ENCODE measurements at regions not wholly inside any gene's neighbourhood (a gene's known extent, or its start where the extent isn't known, plus 50 kb on each side); places are given as distances from the start of the nearest gene placed in this dataset.

DNA sequence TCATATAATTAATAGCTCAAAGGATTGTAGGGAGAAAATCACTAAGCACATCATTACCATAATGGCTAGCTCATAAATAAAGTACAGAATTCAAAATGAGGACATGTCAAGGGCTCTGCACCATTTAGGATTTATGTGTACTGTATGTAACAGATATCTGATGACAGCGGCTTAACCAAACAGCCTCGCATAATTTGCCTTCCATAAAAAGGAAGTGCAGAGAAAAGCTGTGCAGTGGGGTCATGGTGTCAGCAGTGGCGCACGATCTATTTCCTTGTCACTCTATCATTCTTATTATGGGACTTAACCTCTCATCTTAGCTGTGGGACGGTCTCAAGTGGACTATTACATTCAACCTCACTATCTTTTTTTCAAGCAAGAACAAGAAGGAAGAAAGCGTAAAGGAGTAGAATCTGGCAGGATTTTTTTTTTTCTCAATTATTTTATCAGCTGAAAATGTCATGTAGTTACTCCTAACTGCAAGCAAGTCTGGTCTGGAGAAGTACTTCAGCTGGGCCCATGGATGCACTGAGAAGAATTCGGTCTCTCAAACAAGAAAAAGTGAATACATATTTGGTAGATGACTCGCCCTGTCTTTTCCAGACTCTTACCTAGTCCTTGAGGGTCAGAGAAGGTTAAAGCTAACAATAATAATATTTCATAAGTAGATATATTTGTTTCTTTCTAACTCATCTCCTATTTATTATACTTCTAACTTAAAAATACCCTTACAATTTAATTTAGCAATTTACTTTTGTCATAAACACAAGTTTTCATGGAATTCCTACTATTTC, 94.6 kb downstream of the COX18 start:
- TF ChIP-seq, protein P1, sequence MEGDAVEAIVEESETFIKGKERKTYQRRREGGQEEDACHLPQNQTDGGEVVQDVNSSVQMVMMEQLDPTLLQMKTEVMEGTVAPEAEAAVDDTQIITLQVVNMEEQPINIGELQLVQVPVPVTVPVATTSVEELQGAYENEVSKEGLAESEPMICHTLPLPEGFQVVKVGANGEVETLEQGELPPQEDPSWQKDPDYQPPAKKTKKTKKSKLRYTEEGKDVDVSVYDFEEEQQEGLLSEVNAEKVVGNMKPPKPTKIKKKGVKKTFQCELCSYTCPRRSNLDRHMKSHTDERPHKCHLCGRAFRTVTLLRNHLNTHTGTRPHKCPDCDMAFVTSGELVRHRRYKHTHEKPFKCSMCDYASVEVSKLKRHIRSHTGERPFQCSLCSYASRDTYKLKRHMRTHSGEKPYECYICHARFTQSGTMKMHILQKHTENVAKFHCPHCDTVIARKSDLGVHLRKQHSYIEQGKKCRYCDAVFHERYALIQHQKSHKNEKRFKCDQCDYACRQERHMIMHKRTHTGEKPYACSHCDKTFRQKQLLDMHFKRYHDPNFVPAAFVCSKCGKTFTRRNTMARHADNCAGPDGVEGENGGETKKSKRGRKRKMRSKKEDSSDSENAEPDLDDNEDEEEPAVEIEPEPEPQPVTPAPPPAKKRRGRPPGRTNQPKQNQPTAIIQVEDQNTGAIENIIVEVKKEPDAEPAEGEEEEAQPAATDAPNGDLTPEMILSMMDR (IDR thresholded peaks at IDR 0.05) = no peak
- no peak for DNase-seq
- no peaks in the 10 kb centered on the region for H3K36me3 ChIP-seq
- no peaks in the 10 kb centered on the region for H3K4me1 ChIP-seq
- no peak overlapping the region for H3K27ac ChIP-seq
- H3K4me3 ChIP-seq = no peak overlapping the region
- no peaks in the 10 kb centered on the region for H3K27me3 ChIP-seq
- H3K9me3 ChIP-seq = no peaks in the 10 kb centered on the region

DNA sequence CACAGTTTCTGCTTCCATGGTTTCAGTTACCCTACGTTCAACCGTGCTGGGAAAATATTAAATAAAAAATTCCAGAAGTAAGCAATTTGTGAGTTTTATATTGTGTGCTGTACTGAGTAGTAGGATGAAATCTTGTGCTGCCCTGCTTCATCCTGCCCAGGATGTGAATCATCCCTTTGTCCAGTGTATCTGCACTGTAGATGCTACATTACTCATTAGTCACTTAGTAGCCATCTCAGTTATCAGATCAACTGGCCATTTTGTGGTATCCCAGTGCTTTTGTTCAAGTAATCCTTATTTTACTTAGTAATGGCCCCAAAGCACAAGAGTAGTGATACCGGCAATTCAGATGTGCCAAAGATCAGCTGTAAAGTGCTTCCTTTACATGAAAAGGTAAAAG, 97.9 kb downstream of the COX18 start:
- no peaks in the 10 kb centered on the region for H3K27me3 ChIP-seq
- no peak overlapping the region for H3K27ac ChIP-seq
- TF ChIP-seq, protein P1 (IDR thresholded peaks at IDR 0.05) = no peak
- no peaks in the 10 kb centered on the region for H3K9me3 ChIP-seq
- DNase-seq = no peak
- no peak overlapping the region for H3K4me3 ChIP-seq
- no peaks in the 10 kb centered on the region for H3K36me3 ChIP-seq
- no peaks in the 10 kb centered on the region for H3K4me1 ChIP-seq

DNA sequence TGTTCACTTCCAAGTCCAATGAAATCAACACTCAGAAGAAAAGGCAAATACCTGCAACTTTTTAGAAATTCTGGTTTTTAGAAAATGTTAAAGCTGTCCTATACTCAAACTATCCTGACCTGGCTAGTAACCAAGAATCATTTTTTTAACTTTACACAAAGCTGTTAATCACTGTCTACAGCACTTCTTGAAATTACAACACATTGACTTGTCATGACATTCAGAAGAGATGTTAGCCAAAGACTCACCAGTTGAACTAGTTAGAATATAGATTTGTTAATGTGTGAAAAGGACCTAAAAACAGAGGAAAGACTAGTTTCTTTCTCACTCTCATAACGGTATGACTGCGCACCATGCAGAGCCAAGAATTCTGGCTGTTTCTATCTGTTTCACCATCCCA, 98.8 kb downstream of the COX18 start:
- Histone ChIP-seq H3K36me3 (no peaks in the 10 kb centered on the region), H3K27ac (no peak overlapping the region), H3K4me1 (no peaks in the 10 kb centered on the region), H3K9me3 (no peaks in the 10 kb centered on the region), H3K27me3 (no peaks in the 10 kb centered on the region), H3K4me3 (no peak overlapping the region)
- TF ChIP-seq POLR2A (IDR thresholded peaks at IDR 0.05) = no peak
- DNase-seq = no peak

- no peak for DNase-seq
- no peaks in the 10 kb centered on the region for H3K9me3 ChIP-seq
- H3K27ac ChIP-seq = no peak overlapping the region
- H3K4me1 ChIP-seq = no peaks in the 10 kb centered on the region
- H3K27me3 ChIP-seq = no peaks in the 10 kb centered on the region
- no peak overlapping the region for H3K4me3 ChIP-seq
- TF ChIP-seq POLR2A (IDR thresholded peaks at IDR 0.05) = no peak
- TF ChIP-seq, protein P1 (IDR thresholded peaks at IDR 0.05) = no peak
- no peaks in the 10 kb centered on the region for H3K36me3 ChIP-seq
Measured at GRCh38 chr4:72969976-72970375, 99.5 kb downstream of the COX18 start.

GRCh38 chr4:72966652-72967051, 102.9 kb downstream of the COX18 start:
- Histone ChIP-seq H3K9me3 (no peaks in the 10 kb centered on the region), H3K27ac (no peak overlapping the region), H3K27me3 (no peaks in the 10 kb centered on the region), H3K4me3 (no peak overlapping the region), H3K36me3 (no peaks in the 10 kb centered on the region), H3K4me1 (no peaks in the 10 kb centered on the region)
- no peak for TF ChIP-seq POLR2A (IDR thresholded peaks at IDR 0.05)
- TF ChIP-seq, protein P1 (IDR thresholded peaks at IDR 0.05) = no peak
- DNase-seq = no peak

DNA sequence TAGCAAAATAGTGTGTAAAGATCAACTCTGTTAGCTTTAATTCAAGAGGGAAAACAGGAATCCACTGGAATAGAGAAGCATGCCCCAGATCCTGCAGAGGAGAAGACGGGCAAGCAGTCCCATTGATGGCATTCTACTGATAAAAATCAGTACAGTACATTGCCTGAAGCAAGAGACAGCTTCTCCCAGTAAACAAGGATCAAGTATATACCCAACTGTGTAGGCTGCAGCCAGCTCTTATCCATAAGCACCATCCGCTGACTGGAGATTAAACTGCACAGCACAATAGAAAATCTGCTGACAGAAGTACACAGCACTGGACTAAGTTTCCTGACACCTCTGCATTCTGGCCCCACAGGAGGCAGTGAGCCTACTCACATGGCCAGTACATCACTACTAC, 110.1 kb downstream of the COX18 start:
- H3K27ac ChIP-seq = no peak overlapping the region
- no peaks in the 10 kb centered on the region for H3K4me1 ChIP-seq
- H3K9me3 ChIP-seq = no peaks in the 10 kb centered on the region
- H3K4me3 ChIP-seq = no peak overlapping the region
- H3K27me3 ChIP-seq = no peaks in the 10 kb centered on the region
- DNase-seq = no peak
- no peaks in the 10 kb centered on the region for H3K36me3 ChIP-seq
- TF ChIP-seq, protein P1 (IDR thresholded peaks at IDR 0.05) = no peak
- TF ChIP-seq POLR2A (IDR thresholded peaks at IDR 0.05) = no peak

All from Peyer's patch (tissue), 4 donors.